ENCODE measurements at regions not wholly inside any gene's neighbourhood (a gene's known extent, or its start where the extent isn't known, plus 50 kb on each side); places are given as distances from the start of the nearest gene placed in this dataset.

GRCh38 chr2:221096706-221097567 is 475.2 kb downstream of the EPHA4 start:
- TF ChIP-seq EZH2phosphoT487 (IDR thresholded peaks at IDR 0.05; ENCODE audit: borderline replicate concordance, low read length): no peak
- TF ChIP-seq CTCF (IDR thresholded peaks at IDR 0.05; ENCODE audit: low read depth, low read length, poor library complexity, severe bottlenecking): no peak
- no peaks in the 10 kb centered on the region for H3K9me2 ChIP-seq (replicated peaks; ENCODE audit: control insufficient read depth, low read length)
- no peak overlapping the region for H3K4me2 ChIP-seq (ENCODE audit: low read length)
- no peaks in the 10 kb centered on the region for H3F3A ChIP-seq (ENCODE audit: control insufficient read depth, insufficient read depth)
- no peaks in the 10 kb centered on the region for H3K79me2 ChIP-seq (ENCODE audit: control insufficient read depth, low read length)
- no peaks in the 10 kb centered on the region for H3K36me3 ChIP-seq (ENCODE audit: control insufficient read depth, low read length)
- H3K27ac ChIP-seq (ENCODE audit: low read depth, low read length): no peak overlapping the region
- H3K4me1 ChIP-seq (ENCODE audit: control insufficient read depth, low read length): no peaks in the 10 kb centered on the region
- H3K9me3 ChIP-seq (ENCODE audit: control insufficient read depth, insufficient read depth, low read length): no peaks in the 10 kb centered on the region
- no peak overlapping the region for H3K4me3 ChIP-seq (ENCODE audit: low read length)
- no peaks in the 10 kb centered on the region for H3K27me3 ChIP-seq (ENCODE audit: control insufficient read depth, low read length)
- no peaks in the 10 kb centered on the region for H4K20me1 ChIP-seq (ENCODE audit: control insufficient read depth, insufficient read depth, low read depth, low read length)

- Histone ChIP-seq H3K9me2 (replicated peaks; ENCODE audit: control insufficient read depth, low read length) (no peaks in the 10 kb centered on the region), H3K27me3 (ENCODE audit: control insufficient read depth, low read length) (no peaks in the 10 kb centered on the region), H3K9me3 (ENCODE audit: control insufficient read depth, insufficient read depth, low read length) (no peaks in the 10 kb centered on the region), H4K20me1 (ENCODE audit: control insufficient read depth, insufficient read depth, low read depth, low read length) (no peaks in the 10 kb centered on the region), H3K79me2 (ENCODE audit: control insufficient read depth, low read length) (no peaks in the 10 kb centered on the region), H3K4me1 (ENCODE audit: control insufficient read depth, low read length) (no peaks in the 10 kb centered on the region), H3K36me3 (ENCODE audit: control insufficient read depth, low read length) (no peaks in the 10 kb centered on the region), H3K27ac (ENCODE audit: low read depth, low read length) (no peak overlapping the region), H3K4me2 (ENCODE audit: low read length) (no peak overlapping the region), H3F3A (ENCODE audit: control insufficient read depth, insufficient read depth) (no peaks in the 10 kb centered on the region), H3K4me3 (ENCODE audit: low read length) (no peak overlapping the region)
- TF ChIP-seq EZH2phosphoT487 (IDR thresholded peaks at IDR 0.05; ENCODE audit: borderline replicate concordance, low read length): no peak
- TF ChIP-seq CTCF (IDR thresholded peaks at IDR 0.05; ENCODE audit: low read depth, low read length, poor library complexity, severe bottlenecking): no peak
Measured at GRCh38 chr2:221097568-221097915, 474.6 kb downstream of the EPHA4 start.

- TF ChIP-seq CTCF (IDR thresholded peaks at IDR 0.05; ENCODE audit: low read depth, low read length, poor library complexity, severe bottlenecking) (no peak), EZH2phosphoT487 (IDR thresholded peaks at IDR 0.05; ENCODE audit: borderline replicate concordance, low read length) (no peak)
- Histone ChIP-seq H3K4me3 (ENCODE audit: low read length) (no peak overlapping the region), H3K9me3 (ENCODE audit: control insufficient read depth, insufficient read depth, low read length) (no peaks in the 10 kb centered on the region), H3K79me2 (ENCODE audit: control insufficient read depth, low read length) (no peaks in the 10 kb centered on the region), H3K4me1 (ENCODE audit: control insufficient read depth, low read length) (no peaks in the 10 kb centered on the region), H3K36me3 (ENCODE audit: control insufficient read depth, low read length) (no peaks in the 10 kb centered on the region), H3K27me3 (ENCODE audit: control insufficient read depth, low read length) (no peaks in the 10 kb centered on the region), H3K9me2 (replicated peaks; ENCODE audit: control insufficient read depth, low read length) (no peaks in the 10 kb centered on the region), H4K20me1 (ENCODE audit: control insufficient read depth, insufficient read depth, low read depth, low read length) (no peaks in the 10 kb centered on the region), H3K27ac (ENCODE audit: low read depth, low read length) (no peak overlapping the region), H3F3A (ENCODE audit: control insufficient read depth, insufficient read depth) (no peaks in the 10 kb centered on the region), H3K4me2 (ENCODE audit: low read length) (no peak overlapping the region)
Measured at GRCh38 chr2:221097949-221098348, 474.2 kb downstream of the EPHA4 start.
